HFF-Myc (cell line): ENCODE measurements at regions not wholly inside any gene's neighbourhood (a gene's known extent, or its start where the extent isn't known, plus 50 kb on each side); places are given as distances from the start of the nearest gene placed in this dataset.

Experiments used
- DNase-seq: peaks from one replicate; pipeline ENCODE4 v3.0.0-alpha.2; 2011; ENCODE audit warnings: low read depth; ENCODE audit errors: extremely low read depth
- H3K4me3 ChIP-seq: replicated peaks from 2 replicates; pipeline ENCODE4 v1.5.1; 2011; ENCODE audit warnings: low read depth, mild to moderate bottlenecking, control low read depth, low read length
- CTCF ChIP-seq: IDR thresholded peaks from 2 replicates; pipeline ENCODE4 v1.5.1; 2012; ENCODE audit warnings: mild to moderate bottlenecking, low read depth, low read length, control low read depth; ENCODE audit errors: missing control alignments

- DNase-seq, result no peak
- H3K4me3 ChIP-seq, result no peak overlapping the region
- TF ChIP-seq CTCF, result no peak
Measured at GRCh38 chr1:47696737-47697441, 259.0 kb downstream of the FOXD2 start.

- H3K4me3 ChIP-seq, result no peak overlapping the region
- no peak for DNase-seq
- no peak for TF ChIP-seq CTCF
Measured at GRCh38 chr1:47697616-47698335, 259.9 kb downstream of the FOXD2 start.

GRCh38 chr1:47699492-47700235, 261.8 kb downstream of the FOXD2 start:
- TF ChIP-seq CTCF, result no peak
- no peak overlapping the region for H3K4me3 ChIP-seq
- DNase-seq, result no peak

DNA sequence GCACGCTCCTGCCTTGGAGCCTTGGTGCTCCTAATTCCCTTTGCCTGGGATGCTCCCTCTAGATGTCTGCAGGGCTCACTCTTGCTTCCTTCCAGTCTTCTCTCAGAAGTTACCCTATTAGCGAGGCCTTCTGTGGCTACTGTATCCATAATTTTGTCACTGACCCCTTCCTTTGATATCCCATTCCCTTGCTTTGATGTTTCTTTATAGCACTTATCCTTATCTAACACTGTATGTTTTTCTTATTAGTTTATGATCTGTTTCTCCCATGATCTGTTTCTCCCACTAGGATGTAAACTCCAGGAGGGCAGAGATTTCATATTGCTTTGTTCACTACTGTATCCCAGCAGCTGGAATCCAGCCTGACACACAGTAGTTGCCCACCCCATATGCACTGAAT, 263.4 kb downstream of the FOXD2 start:
- DNase-seq, result no peak
- no peak overlapping the region for H3K4me3 ChIP-seq
- no peak for TF ChIP-seq CTCF

- no peak overlapping the region for H3K4me3 ChIP-seq
- DNase-seq, result no peak
- no peak for TF ChIP-seq CTCF
Measured at GRCh38 chr1:47701741-47702515, 264.1 kb downstream of the FOXD2 start.

- DNase-seq, result no peak
- no peak for TF ChIP-seq CTCF
- H3K4me3 ChIP-seq, result no peak overlapping the region
Measured at GRCh38 chr1:47703156-47703825, 265.4 kb downstream of the FOXD2 start.
